ENCODE measurements at regions not wholly inside any gene's neighbourhood (a gene's known extent, or its start where the extent isn't known, plus 50 kb on each side); places are given as distances from the start of the nearest gene placed in this dataset.

GRCh38 chr11:129270446-129270845, 78.3 kb upstream of the ARHGAP32 start:
- H3K36me3 Mint-ChIP-seq (ENCODE audit: low read depth): peaks cover 5% of the 10 kb centered on the region
- no peaks in the 10 kb centered on the region for H3K9me3 Mint-ChIP-seq
- H3K4me3 Mint-ChIP-seq: no peak overlapping the region
- ChIA-PET CTCF (no interaction called here), POLR2A (no interaction called here)
- DNase-seq (no peak), ATAC-seq (no peak)
- H3K27me3 Mint-ChIP-seq: no peaks in the 10 kb centered on the region
- intact Hi-C loops (cut with micrococcal nuclease): no loop called here
- H3K27ac Mint-ChIP-seq: no peak overlapping the region
- H3K4me1 Mint-ChIP-seq (ENCODE audit: low read depth): peaks cover 18% of the 10 kb centered on the region
- TF ChIP-seq CTCF (IDR thresholded peaks at IDR 0.05): no peak

DNA sequence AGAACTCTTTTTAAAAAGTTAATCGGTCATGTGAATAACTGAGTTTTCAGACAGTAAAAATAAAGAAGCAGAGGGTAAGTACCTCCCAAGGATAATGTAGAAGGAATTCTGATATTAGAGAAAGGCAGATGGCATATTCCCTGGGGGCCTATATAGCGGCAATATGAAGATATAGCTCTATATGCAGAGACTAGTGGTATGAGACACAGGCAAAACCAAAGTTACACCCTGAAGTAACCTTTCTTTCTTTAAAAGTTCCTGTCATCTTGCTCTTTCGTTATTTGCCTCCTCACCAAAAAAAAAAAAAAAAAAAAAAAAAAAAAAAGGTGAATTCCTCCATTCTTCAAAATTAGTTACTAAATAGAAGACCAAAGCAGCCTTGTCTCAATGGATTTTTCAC, 76.2 kb upstream of the ARHGAP32 start:
- ATAC-seq (no peak), DNase-seq (no peak)
- POLR2A ChIA-PET: interaction anchor here (0.6 kb wide), 1 partner anchor 707 kb away, joined by 3 read pairs; no protein-coding TSS in a partner anchor
- H3K4me1 Mint-ChIP-seq (ENCODE audit: low read depth): peaks cover 23% of the 10 kb centered on the region
- CTCF ChIA-PET: no interaction called here
- H3K27me3 Mint-ChIP-seq: no peaks in the 10 kb centered on the region
- intact Hi-C loops (cut with micrococcal nuclease): no loop called here
- H3K9me3 Mint-ChIP-seq: no peaks in the 10 kb centered on the region
- H3K27ac Mint-ChIP-seq: no peak overlapping the region
- no peak for TF ChIP-seq CTCF (IDR thresholded peaks at IDR 0.05)
- peaks cover 5% of the 10 kb centered on the region for H3K36me3 Mint-ChIP-seq (ENCODE audit: low read depth)
- H3K4me3 Mint-ChIP-seq: no peak overlapping the region

DNA sequence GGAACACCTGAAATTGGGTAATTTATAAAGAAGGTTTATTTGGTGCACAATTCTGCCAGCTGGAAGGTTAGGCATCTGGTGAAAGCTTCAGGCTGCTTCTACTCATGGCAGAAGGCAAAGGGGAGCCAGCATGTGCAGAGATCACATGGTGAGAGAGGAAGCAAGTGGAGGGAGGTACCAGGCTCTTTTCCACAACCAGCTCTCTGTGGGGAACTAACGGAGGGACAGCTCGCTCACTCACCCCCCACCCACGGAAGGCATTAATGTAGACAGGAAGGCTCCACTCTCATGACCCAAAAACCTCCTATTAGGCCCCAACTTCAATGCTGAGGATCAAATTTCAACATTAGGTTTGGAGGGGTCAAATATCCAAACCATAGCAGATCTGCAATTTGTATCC, 75.6 kb upstream of the ARHGAP32 start:
- Mint-ChIP-seq H3K27ac (no peak overlapping the region), H3K4me3 (no peak overlapping the region), H3K4me1 (ENCODE audit: low read depth) (peaks cover 23% of the 10 kb centered on the region), H3K36me3 (ENCODE audit: low read depth) (peaks cover 5% of the 10 kb centered on the region), H3K9me3 (no peaks in the 10 kb centered on the region), H3K27me3 (no peaks in the 10 kb centered on the region)
- intact Hi-C loops (cut with micrococcal nuclease): no loop called here
- ChIA-PET CTCF (no interaction called here), POLR2A (interaction anchor here (0.6 kb wide), 1 partner anchor 708 kb away, joined by 3 read pairs; no protein-coding TSS in a partner anchor)
- TF ChIP-seq CTCF (IDR thresholded peaks at IDR 0.05): no peak
- ATAC-seq: no peak
- no peak for DNase-seq

- Mint-ChIP-seq H3K27ac (no peak overlapping the region), H3K9me3 (no peaks in the 10 kb centered on the region), H3K27me3 (no peaks in the 10 kb centered on the region), H3K4me1 (ENCODE audit: low read depth) (peaks cover 23% of the 10 kb centered on the region), H3K4me3 (no peak overlapping the region), H3K36me3 (ENCODE audit: low read depth) (peaks cover 5% of the 10 kb centered on the region)
- ChIA-PET POLR2A (no interaction called here), CTCF (interaction anchor here (1.4 kb wide), 1 partner anchor 429 kb away, joined by 3 read pairs; no protein-coding TSS in a partner anchor)
- TF ChIP-seq CTCF (IDR thresholded peaks at IDR 0.05): no peak
- ATAC-seq (no peak), DNase-seq (no peak)
- intact Hi-C loops (cut with micrococcal nuclease): no loop called here
Observed at GRCh38 chr11:129266536-129266935, 74.4 kb upstream of the ARHGAP32 start.

- no peak for TF ChIP-seq CTCF (IDR thresholded peaks at IDR 0.05)
- DNase-seq (no peak), ATAC-seq (no peak)
- no peak overlapping the region for H3K4me3 Mint-ChIP-seq
- no peaks in the 10 kb centered on the region for H3K9me3 Mint-ChIP-seq
- no peaks in the 10 kb centered on the region for H3K36me3 Mint-ChIP-seq (ENCODE audit: low read depth)
- intact Hi-C loops (cut with micrococcal nuclease): no loop called here
- POLR2A ChIA-PET: no interaction called here
- CTCF ChIA-PET: interaction anchor here (1.4 kb wide), 1 partner anchor 430 kb away, joined by 3 read pairs; no protein-coding TSS in a partner anchor
- peaks cover 14% of the 10 kb centered on the region for H3K4me1 Mint-ChIP-seq (ENCODE audit: low read depth)
- H3K27ac Mint-ChIP-seq: no peak overlapping the region
- no peaks in the 10 kb centered on the region for H3K27me3 Mint-ChIP-seq
Observed at GRCh38 chr11:129265125-129265788, 73.1 kb upstream of the ARHGAP32 start.
